ENCODE measurements at regions not wholly inside any gene's neighbourhood (a gene's known extent, or its start where the extent isn't known, plus 50 kb on each side); places are given as distances from the start of the nearest gene placed in this dataset.

GRCh38 chr3:5635746-5636145 lies 448.2 kb downstream of the EDEM1 start:
- FAIRE-seq = no peak

- FAIRE-seq = no peak
Observed at GRCh38 chr3:5638550-5638949, 451.0 kb downstream of the EDEM1 start.

- no peak for FAIRE-seq
Observed at GRCh38 chr3:5644773-5645670, 457.5 kb downstream of the EDEM1 start.

GRCh38 chr3:5645692-5646410 lies 458.3 kb downstream of the EDEM1 start:
- no peak for FAIRE-seq

- FAIRE-seq = no peak
Observed at GRCh38 chr3:5650303-5650702, 462.8 kb downstream of the EDEM1 start.

GRCh38 chr3:5651351-5651750 lies 463.8 kb downstream of the EDEM1 start:
- no peak for FAIRE-seq

- no peak for FAIRE-seq
Observed at GRCh38 chr3:5653426-5654143, 466.1 kb downstream of the EDEM1 start.

- FAIRE-seq = no peak
Observed at GRCh38 chr3:5657106-5657505, 469.6 kb downstream of the EDEM1 start.

- FAIRE-seq = no peak
Observed at GRCh38 chr3:5663601-5664000, 476.1 kb downstream of the EDEM1 start.

GRCh38 chr3:5666455-5666854 lies 478.9 kb downstream of the EDEM1 start:
- no peak for FAIRE-seq

- no peak for FAIRE-seq
Observed at GRCh38 chr3:5673521-5673920, 486.0 kb downstream of the EDEM1 start.

GRCh38 chr3:5675319-5675718 lies 487.8 kb downstream of the EDEM1 start:
- FAIRE-seq = no peak

- FAIRE-seq = no peak
Observed at GRCh38 chr3:5677555-5677954, 490.0 kb downstream of the EDEM1 start.

GRCh38 chr3:5678248-5678647 lies 490.7 kb downstream of the EDEM1 start:
- FAIRE-seq = no peak

GRCh38 chr3:5678844-5679243 lies 491.3 kb downstream of the EDEM1 start:
- no peak for FAIRE-seq

GRCh38 chr3:5687230-5687629 lies 499.7 kb downstream of the EDEM1 start:
- FAIRE-seq = no peak

- no peak for FAIRE-seq
Observed at GRCh38 chr3:5690490-5690889, 503.0 kb downstream of the EDEM1 start.

GRCh38 chr3:5690904-5691532 lies 503.5 kb downstream of the EDEM1 start:
- no peak for FAIRE-seq

- no peak for FAIRE-seq
Observed at GRCh38 chr3:5692446-5692845, 504.9 kb downstream of the EDEM1 start.

GRCh38 chr3:5694266-5694665 lies 506.8 kb downstream of the EDEM1 start:
- FAIRE-seq = no peak

GRCh38 chr3:5698851-5699250 lies 511.3 kb downstream of the EDEM1 start:
- no peak for FAIRE-seq

- FAIRE-seq = no peak
Observed at GRCh38 chr3:5699313-5699712, 511.8 kb downstream of the EDEM1 start.

- FAIRE-seq = no peak
Observed at GRCh38 chr3:5699811-5700210, 512.3 kb downstream of the EDEM1 start.

All from colon (tissue), 2 donors.